Left hindlimb (tissue), 1 donor: ENCODE measurements at regions not wholly inside any gene's neighbourhood (a gene's known extent, or its start where the extent isn't known, plus 50 kb on each side); places are given as distances from the start of the nearest gene placed in this dataset.
"Not testable (repeated sequence)": the region's sequence is repeated elsewhere in the genome, so short reads cannot be mapped to it uniquely, and the experiment has no call there.

Experiments
- DNase-seq: peaks from one replicate; pipeline ENCODE4 v3.0.0-alpha.2; 2018

DNA sequence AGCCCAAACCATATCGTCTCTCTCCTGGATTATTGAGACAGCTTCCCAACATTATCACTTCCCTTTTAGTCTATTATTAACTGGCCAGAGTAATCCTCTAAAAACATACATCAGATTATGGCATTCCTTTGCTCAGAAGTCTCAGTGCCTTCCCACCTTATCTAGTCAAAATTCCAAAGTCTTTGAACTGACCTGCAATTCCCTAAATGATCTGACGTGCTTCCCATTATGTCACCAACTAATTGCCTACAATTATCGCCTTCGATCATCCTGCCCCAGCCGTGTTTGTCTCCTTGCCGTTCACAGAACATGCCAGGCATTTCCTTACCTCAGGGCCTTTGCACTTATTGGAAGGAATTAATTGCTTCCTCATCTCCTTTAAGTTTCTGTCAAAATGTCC is 332.4 kb downstream of the IRS1 start:
- DNase-seq, result no peak

DNA sequence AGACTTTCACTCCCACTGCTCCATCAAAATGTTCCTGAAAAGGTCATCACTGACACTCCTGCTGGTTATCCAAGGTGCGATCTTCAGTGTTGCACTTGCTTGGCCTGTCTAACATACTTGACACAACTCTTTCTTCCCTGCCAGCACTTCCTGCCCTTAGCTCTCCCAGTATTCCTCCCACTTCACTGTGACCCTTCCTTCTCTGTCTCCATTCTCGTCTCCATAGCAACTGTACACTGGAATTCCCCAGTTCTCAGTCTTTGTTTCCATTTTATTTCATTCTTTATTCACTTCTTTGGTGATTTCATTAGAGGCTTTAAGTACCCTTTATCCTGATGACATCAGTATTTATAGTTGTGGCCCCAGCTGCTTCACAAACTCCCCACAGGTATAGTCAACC is 333.0 kb downstream of the IRS1 start:
- no peak for DNase-seq

DNA sequence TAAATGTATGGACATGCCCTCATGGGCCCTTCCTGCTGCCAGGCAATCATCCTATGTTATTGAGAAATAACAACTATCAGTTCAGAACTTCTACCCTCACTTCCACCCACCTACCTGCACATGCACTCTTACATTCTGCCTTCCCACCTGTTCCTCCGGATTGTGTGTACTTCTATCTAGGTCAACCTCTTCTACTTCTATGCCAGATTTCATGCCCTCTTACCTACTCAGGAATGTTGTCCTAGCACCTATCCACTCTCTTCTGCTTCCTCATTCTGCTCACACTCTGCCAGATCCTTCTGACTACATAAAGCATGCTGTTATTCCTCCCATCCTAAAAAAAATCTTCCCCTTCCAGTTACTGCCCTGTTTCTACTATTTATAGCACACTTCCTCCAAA is 333.5 kb downstream of the IRS1 start:
- no peak for DNase-seq

DNA sequence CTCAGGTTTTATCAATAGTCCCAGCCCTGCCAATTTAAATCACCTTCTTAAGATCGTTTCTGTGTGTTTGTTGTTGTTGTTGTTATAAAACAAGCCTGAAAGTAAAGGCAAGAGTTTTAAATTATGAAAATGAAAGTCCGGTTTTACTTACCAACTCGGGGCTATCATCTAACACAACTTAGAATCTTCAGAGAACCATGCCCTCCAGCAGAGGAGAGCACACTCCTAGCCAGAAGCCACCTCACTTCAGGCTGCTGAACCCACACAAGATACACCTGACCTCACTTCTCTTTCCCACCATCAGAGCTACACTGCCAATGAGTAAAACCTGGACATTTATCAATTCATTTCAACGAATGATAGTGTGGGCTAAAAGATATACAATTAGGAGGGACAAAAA is 335.2 kb downstream of the IRS1 start:
- DNase-seq, result no peak

DNA sequence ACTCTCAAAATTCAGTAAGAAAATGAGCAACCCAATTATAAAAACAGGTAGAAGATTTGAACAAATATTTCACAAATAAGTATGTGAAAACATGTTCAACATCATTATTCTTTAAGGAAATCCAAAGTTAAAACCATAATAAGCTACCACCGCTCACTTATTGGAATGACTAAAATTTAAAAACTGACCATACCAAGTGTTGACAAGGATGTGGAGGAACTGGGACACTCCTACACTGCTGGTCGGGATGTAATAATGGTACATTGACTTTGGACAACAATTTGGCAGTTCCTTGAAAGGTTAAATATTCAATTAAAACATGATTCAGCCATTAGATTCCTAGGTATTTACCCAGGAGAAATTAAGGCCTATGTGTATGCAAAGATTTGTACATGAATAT is 336.5 kb downstream of the IRS1 start:
- no peak for DNase-seq

DNA sequence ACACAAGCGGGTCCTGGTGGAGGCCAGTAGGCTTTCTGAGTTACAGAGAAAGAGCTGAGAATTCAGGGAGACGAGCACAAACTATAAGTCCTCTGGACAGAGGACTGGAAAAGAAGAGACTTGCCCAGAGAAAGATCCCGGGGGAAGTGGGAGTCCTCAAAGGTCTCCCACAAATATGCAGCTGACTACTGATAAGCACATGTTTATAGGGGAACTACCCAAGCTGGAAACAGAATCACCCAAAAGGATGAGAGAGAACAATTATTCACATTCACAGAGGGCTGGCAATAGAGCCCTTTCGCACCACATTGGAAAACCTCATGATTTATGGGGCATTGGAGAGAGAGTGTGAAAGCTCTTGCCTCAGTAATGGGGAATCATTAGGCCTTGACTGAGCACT is 337.6 kb downstream of the IRS1 start:
- no peak for DNase-seq

DNA sequence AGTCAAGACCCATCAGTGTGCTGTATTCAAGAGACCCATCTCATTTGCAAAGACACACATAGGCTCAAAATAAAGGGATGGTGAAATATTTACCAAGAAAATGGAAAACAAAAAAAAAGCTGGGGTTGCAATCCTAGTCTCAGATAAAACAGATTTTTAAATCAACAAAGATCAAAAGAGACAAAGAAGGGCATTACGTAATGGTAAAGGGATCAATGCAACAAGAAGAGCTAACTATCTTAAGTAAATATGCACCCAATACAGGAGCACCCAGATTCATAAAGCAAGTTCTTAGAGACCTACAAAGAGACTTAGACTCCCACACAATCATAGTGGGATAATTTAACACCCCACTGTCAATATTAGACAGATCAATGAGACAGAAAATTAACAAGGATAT is 343.5 kb downstream of the IRS1 start:
- DNase-seq, result not testable (repeated sequence)

DNA sequence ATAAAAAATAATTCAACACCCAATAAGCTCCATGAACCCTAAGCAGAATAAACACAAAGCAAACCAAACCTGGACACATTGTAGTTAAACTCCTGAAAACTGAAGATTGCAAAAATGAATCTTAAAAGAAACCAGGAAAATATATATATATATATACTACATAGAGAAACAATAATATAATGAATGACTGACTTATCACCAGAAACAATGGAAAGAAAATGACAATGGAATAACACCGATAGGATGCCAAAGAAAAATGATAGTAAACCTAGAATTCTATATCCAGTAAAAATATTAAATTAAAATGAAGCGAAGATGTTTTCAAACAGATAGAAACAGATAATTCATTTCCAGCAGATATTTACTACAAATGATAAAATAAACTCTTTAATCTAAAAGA is 346.9 kb downstream of the IRS1 start:
- no peak for DNase-seq

DNA sequence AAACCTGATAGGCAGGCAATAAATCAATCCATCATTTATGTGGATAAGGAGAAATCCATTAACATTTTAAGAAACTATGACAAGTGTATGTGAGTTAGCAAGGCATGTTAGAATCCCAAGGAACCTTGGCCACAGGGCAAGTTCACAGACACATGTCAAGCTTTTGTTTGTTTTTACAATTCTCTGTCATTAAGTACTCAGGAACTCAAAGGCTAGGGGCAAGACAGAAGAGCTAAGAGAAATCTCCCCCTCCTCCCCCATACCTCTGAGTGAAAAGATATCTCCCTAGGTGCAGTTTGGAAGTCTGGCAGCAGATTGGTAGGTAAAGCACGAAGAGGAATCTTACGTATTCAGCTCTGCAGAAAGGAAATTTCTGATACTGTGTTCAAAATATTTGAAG is 348.1 kb downstream of the IRS1 start:
- DNase-seq, result no peak

DNA sequence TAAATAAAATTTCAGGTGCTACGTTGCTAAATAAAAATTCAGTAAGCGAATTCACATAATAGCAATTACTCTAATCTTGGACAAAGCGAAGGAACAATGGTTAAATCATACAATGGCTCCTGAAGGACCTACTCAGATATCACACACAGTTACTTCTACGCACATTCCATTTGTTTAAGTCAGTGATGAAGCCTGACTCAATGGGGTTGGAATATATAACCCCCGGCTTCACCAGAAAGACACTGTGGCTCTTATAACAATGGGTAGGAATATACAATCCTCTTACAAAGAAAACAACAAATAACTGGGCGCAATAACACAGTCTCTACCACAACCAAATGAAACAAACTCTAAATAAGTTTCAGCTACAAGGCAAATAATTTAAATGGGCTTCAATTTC is 349.5 kb downstream of the IRS1 start:
- no peak for DNase-seq

DNA sequence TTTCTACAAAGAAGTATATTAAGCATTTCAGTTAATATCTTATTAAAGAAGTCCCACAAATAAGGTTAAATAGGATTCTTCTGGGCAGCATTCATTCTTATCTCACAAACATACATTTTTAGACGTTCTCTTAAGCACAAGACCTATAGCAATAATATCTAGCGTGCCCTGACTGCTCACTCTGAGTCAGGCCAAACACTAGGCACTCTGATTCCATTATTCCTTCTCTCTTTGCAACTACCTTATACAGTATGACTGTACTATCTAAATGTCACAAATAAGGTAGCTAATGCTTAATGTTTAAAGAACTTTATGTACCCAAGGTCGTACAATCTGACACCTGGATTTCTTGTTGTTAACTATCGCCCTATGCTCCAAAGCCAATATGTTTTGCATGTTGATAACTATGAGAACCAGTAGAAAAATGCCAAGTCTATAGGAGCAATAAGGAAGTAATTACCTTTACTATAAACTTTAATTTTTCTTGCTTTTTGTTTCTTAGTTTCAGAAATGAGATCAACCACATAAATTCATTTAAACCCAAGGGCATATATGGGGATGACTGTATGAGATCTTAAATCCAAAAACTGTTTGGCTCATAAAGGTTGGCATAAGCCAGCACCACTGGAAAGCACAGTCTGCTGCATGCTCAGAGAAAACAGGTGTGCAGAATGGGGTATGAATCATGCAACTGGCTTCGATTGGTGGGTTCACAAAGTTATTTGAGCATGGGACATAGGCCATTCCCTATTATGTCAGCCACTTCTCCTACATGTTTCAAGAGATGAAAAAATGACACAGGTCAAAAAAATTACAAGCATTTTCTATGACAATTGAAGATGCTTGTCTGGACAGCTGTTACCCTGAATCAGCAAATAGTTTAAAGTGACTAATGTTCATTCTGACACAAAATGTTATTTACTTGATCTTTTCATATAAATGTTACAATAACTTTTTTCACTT is 352.0 kb downstream of the IRS1 start:
- no peak for DNase-seq

DNA sequence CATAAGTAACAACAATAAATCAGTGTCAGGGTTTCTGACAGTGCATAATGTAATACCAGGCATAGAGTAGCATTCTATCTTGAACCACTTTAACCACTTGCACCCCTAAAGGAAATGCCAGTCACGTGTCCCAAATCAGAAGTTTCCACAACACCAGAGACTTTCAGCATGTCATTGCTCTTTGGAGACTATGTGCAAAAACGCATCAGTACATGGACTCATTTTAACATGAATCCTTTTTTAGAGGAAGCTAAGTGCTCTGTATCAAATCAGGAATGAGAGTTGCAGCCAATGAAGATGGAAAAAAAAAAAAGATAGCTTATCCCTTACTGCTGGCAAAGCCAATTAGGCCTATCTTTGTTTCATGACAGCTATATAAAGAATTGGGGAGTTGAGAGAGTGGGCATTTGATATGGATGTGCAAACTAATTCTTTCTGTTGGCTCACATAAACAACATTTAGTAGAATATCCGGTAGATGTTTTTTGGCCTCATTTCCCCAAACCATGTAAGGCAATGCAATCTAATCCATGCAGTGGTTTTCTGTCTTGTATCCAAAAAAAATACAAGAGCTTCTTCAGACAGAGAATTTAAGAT is 353.1 kb downstream of the IRS1 start:
- DNase-seq, result no peak

DNA sequence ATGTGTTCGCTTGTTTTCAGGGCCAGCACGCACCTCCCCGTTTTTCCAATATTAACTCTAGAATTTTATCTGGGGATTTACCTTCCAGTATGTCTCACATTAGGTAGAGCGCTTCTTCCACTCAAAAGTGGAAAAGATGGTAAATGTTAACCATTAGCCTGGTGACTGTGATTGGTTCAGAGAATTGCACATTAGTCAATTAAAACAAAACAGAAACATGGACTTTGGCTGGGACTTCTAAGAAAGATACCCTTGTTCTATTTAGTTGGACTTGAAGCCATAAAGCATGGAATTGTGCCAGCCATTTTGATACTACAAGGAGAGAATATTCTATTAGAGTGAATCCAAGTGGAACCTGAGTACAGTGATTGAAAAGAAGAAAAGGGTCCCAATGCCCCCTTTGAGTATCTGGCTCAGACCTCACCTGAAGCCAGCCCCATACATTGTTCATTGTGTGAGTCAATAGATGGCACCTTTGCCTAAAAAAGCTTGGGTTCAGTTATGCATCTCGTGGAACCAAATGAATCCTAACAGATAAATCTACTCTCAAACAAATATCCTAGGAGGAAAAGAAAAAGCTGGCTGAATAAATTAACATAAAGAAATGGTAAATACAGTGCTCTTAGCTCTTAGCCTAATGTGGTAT is 354.3 kb downstream of the IRS1 start:
- no peak for DNase-seq

DNA sequence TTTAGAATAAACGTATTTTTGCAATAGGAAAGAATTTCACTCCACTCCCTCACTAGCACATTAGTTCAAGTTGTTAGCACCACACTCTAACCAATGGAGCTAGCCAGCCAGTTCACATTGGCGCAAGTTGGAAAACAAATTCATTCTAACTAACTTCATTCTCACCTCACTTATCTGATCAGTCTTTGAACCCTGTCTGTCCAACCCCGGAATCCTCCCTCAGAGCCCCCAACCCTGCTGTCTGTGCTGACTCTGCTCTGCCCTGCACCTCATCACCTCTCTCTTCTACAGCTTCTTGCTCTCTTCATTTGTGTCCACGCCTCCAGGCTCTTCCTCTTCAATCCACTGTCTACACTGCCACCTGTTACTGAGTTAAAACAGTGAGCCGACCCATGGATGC is 356.5 kb downstream of the IRS1 start:
- no peak for DNase-seq

DNA sequence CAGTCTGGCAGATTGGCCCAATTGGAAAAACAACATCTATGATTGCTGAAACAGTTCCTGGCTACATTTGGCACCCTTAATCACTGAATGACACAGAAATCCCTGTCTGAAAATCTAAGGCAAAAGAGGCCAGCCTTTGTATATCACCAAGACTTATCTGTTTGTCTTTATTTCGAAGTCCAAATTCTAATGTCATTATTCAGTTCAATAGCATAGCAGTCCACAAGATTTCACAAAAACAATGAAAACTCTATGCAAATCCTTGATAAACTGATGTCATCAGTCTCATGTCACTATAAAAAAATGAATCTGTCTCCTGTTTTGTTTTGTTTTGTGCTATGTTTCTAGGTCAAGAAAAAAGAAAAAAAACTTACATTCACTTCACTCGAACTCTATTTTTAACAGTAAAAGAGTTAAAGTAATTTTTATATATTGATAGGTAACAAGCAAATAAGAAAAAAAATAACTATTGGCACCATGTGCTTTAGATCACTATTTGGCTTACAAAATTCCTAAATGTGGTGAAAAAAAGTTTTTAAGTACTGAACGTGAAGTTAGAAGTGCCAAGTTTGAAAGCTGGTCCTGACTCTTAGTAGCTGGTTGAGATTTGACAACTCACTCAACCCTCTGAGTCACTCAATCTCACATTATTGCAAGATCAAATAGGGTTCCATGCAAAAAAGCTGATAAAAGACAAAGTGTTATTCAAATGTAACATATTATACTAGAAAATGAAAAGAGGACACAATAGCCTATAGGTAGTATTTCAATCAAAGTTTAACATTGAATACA is 359.3 kb downstream of the IRS1 start:
- DNase-seq, result no peak

DNA sequence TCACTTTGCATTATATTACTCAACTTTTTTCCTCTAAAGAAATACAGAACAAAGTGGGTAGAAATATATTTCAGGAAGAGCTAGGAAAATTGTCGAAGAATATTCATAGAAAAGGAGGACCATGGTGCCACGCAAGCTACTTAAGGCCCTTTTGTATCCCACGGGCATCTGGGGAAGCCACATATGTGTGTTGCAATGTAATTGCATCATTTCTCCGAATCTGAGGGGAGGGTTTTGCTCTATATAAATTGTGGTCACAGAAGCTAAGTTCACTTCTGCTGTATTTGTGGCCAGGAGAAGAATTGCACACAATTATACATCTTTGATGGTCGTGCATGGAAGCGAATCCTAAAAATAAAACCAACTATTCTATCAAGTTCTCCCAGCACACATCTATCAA is 360.3 kb downstream of the IRS1 start:
- no peak for DNase-seq

DNA sequence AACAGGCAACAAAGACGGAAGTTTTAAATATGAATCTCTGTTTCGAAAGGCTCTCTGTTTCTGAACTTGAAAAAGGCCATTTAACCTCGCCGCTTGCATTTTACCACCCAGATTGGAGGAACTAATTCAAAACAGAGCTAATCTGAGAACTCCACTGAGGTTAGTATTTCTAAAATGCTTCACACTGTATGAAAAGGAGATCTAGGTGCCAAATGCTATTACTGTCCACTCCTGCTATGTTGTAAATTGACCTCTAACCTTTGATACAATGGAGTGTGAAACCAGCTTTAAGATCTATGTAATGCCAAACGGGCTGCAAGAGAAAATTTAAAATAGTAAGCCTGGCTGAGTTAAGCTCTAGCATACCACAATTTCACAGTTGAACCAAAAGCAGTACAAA is 364.5 kb downstream of the IRS1 start:
- DNase-seq, result no peak

DNA sequence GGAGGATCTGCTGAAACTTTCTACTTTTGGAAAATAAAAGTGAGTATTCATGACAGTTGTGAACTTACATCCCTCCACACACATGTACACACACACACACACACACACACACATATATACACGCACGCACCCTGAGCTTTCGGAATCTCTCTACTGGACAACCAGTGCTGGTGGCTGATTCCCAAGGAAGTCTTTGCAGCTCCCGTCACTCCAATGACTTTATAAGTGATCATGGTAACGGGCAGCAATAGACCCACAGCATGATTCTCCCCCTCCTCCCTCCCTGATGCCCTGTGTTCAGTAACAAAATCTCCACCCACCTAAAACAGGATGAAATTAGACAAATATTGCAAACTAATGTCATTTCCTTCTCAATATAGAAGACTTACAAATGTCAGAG is 364.9 kb downstream of the IRS1 start:
- DNase-seq, result no peak

DNA sequence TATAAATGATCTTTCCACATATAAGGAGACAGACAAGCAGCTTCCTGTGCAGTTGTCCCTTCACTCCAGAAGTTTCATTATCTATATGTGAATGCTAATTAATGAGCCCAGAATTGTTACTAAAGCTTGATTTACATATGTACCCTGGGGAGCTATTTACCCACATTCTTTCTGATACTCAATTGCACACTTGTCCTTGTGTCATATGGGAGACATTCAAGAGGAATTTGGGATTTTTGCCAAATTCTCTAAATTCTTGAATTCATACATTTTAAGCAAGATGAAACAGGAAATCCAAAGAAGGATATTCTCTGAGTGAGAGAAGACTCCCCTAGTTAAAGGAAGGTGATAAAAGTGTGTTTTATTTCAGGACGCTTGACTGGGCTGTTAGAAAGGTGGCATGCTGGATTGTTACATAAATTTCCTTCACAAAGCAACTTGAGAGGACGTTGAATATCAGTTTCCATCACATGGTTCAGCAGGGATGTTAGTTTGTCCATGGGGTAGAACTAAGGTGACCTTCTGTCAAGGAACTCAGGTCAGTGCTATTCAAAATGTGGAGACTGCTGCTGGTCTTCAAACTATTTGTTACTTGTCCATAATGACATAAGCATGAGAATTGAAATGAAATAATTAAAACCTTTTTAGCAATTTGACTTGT is 368.2 kb downstream of the IRS1 start:
- DNase-seq, result no peak

DNA sequence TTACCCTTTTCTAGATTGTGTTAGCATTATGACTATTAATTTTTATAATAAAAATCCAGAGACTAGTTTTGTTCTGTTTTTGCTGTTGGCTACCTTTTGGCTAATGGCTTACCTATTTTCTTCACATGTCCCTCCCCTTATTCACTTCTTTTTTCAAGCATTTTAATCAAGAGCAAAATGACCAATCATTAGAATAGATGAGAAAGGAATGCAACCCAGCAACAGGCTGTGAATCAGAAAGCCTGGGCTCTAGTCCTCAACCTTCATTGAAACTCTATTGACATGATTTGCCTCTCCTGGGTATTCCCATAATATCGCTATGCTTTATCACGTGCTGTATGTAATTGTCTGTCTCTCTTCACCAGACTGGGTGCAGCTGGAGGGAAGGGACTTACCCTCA is 370.1 kb downstream of the IRS1 start:
- no peak for DNase-seq

DNA sequence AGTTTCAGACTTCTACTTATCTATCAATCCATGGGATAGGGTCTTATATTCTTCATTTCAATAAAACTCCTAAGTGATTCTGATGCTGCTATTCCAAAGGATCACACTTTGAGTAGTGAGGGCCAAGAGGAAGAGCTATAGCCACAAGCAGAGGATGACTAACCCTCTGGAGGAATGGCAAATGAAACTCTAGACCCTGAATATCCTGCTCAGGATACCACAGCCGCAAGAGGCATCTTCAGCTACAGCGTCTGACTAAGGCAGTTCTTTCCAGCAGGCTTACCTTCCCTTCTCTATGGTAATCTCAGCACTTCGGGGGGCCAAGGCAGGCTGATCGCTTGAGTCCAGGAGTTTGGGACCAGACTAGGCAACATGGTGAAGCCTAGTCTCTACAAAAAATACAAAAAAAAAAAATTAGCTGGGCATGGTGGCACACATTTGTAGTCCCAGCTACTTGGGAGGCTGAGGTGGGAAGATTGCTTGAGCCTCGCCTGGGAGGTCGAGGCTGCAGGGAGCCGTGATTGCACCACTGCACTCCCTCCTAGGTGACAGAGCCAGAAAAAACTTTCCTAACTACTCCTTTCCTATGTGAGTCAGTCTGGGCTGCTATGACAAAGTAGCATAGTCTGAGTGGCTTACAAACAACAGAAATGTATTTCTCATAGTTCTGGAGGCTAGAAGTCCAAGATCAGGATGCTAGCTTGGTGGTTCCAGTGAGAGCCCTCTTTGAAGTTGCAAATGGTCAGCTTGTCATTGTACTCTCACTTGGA is 371.9 kb downstream of the IRS1 start:
- DNase-seq, result no peak

DNA sequence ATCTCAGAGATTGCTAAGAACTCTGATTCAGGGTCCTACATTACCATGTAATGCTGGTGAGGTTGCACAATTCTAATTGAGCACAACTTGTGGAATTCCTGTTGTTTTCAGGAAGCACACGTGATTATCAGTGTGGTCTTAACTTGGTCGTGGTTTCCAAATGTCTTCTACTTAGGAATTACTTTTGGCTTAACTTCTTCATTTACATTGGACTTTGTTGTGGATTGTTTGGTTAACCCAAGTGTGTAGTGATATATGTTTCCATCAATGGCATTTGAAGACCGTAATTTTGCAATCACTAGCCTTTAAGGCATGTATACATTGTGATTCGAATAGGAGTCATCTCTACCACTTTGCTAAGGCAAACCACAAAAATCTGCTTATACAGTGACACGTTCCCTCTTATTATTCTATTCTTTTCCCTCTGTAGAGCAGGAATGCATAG is 373.3 kb downstream of the IRS1 start:
- no peak for DNase-seq
